GM12878 (cell line): ENCODE measurements at regions not wholly inside any gene's neighbourhood (a gene's known extent, or its start where the extent isn't known, plus 50 kb on each side); places are given as distances from the start of the nearest gene placed in this dataset.

Experiments
- ATAC-seq: fragments of 200-7000 bp; cut with Tn5 transposase; 3 replicates; pipeline ENCODE4 v1.9.1; 2020; ENCODE audit warnings: mild to moderate bottlenecking, moderate library complexity
- BruUV-seq: library from RNA; stranded (reverse); fragments of 400-500 nt; replicated peaks from 2 replicates; lab custom pipeline; 2021; lab: Mats Ljungman, UMichigan
- CTCF ChIA-PET: fragments of 300-600 bp; sonication (Branson Sonifier 250); formaldehyde crosslinking; extraction: SDS; loops from one replicate; lab custom pipeline; 2021; ENCODE audit warnings: inconsistent platforms; lab: Yijun Ruan, JAX
- POLR2A ChIA-PET: fragments of 350-600 bp; formaldehyde crosslinking; extraction: SDS; loops from one replicate; lab custom pipeline; 2021; ENCODE audit warnings: inconsistent platforms; lab: Charles Lee
- RAD21 ChIA-PET: fragments of 300-600 bp; sonication (Branson Sonifier 250); formaldehyde crosslinking; loops from one replicate; lab custom pipeline; 2023; ENCODE audit warnings: antibody characterized with exemption; ENCODE audit not compliant: unreplicated experiment; lab: Charles Lee
- SMC1A ChIA-PET: fragments of 300-600 bp; sonication (Branson Sonifier 250); formaldehyde crosslinking; loops from one replicate; lab custom pipeline; 2023; ENCODE audit not compliant: unreplicated experiment, uncharacterized antibody; lab: Charles Lee
- DNase-seq: peaks from one replicate; pipeline ENCODE4 v3.0.0-alpha.2; 2011; ENCODE audit warnings: low read depth, low spot score
- FAIRE-seq: peaks from 3 replicates; lab custom pipeline; 2011; peaks lifted over from hg19 to GRCh38; lab: Jason Lieb, UNC
- H2AFZ ChIP-seq: 2 replicates; pipeline ENCODE4 v1.6.0; 2011; ENCODE audit warnings: low read depth, low read length, control low read depth; ENCODE audit not compliant: control insufficient read depth
- H3K27ac ChIP-seq: 2 replicates; pipeline ENCODE4 v1.5.1; 2011; ENCODE audit warnings: control low read depth; ENCODE audit not compliant: control insufficient read depth, insufficient read depth
- H3K27me3 ChIP-seq, 2 experiments: replicated peaks in 1 of 2; 2 replicates each; pipeline versions ENCODE4 v1.6.0 to v1.6.1; 2011; ENCODE audit warnings: low read length in 1 of 2; ENCODE audit not compliant: control insufficient read depth in 2 of 2, insufficient read depth in 2 of 2
- H3K36me3 ChIP-seq, 2 experiments: 2 replicates each; pipeline ENCODE4 v1.5.1; 2011; ENCODE audit warnings: low read length in 1 of 2; ENCODE audit not compliant: control insufficient read depth in 2 of 2, insufficient read depth in 2 of 2
- H3K4me1 ChIP-seq: 2 replicates; pipeline ENCODE4 v1.6.1; 2011; ENCODE audit warnings: mild to moderate bottlenecking, low read length, moderate library complexity, mixed read lengths; ENCODE audit not compliant: control insufficient read depth, insufficient read depth
- H3K4me2 ChIP-seq: 2 replicates; pipeline ENCODE4 v1.6.0; 2011; ENCODE audit warnings: control low read depth; ENCODE audit not compliant: control insufficient read depth, insufficient read depth
- H3K4me3 ChIP-seq: fragments of 200-600 bp; sonication (generic); 2 replicates; pipeline ENCODE4 v1.5.1; 2016
- H3K79me2 ChIP-seq: 2 replicates; pipeline ENCODE4 v1.6.0; 2011; ENCODE audit warnings: low read length; ENCODE audit not compliant: control insufficient read depth, insufficient read depth
- H3K9ac ChIP-seq: 2 replicates; pipeline ENCODE4 v1.8.0; 2011; ENCODE audit warnings: low read length, control low read depth, mixed read lengths; ENCODE audit not compliant: control insufficient read depth, insufficient read depth
- H3K9me3 ChIP-seq: replicated peaks from 3 replicates; pipeline ENCODE4 v1.5.1; 2011; ENCODE audit warnings: mild to moderate bottlenecking, low read length; ENCODE audit not compliant: control insufficient read depth, insufficient read depth
- H4K20me1 ChIP-seq: 2 replicates; pipeline ENCODE4 v1.6.0; 2011; ENCODE audit not compliant: control insufficient read depth, insufficient read depth
- BHLHE40 ChIP-seq, 2 experiments: fragments of 450-650 bp in 1 of 2; IDR thresholded peaks; 2 replicates each; pipeline ENCODE4 v1.6.1; 2011 to 2017; ENCODE audit warnings: low read depth in 2 of 2, borderline replicate concordance in 1 of 2, improper control_type of control experiment in 1 of 2, low read length in 1 of 2, mild to moderate bottlenecking in 1 of 2
- CBFB ChIP-seq: IDR thresholded peaks from 2 replicates; pipeline ENCODE4 v1.6.1; 2016; ENCODE audit warnings: antibody characterized with exemption, low read depth
- DPF2 ChIP-seq: fragments of 450-650 bp; IDR thresholded peaks from 2 replicates; pipeline ENCODE4 v1.6.1; 2017; ENCODE audit warnings: mild to moderate bottlenecking
- GABPA ChIP-seq: IDR thresholded peaks from 2 replicates; pipeline ENCODE4 v1.6.1; 2014; ENCODE audit warnings: antibody characterized with exemption, low read depth, mild to moderate bottlenecking, inconsistent platforms
- GATAD2B ChIP-seq: fragments of 450-650 bp; conservative IDR thresholded peaks from 2 replicates; pipeline ENCODE4 v1.6.1; 2017; ENCODE audit warnings: low read depth, mild to moderate bottlenecking, moderate library complexity
- HDAC2 ChIP-seq: fragments of 200-600 bp; sonication (generic); IDR thresholded peaks from 2 replicates; pipeline ENCODE4 v1.6.1; 2017
- NFYA ChIP-seq: IDR thresholded peaks from 2 replicates; pipeline ENCODE4 v1.6.1; 2011; ENCODE audit warnings: low read depth, mild to moderate bottlenecking, low read length, improper control_type of control experiment, borderline replicate concordance
- RCOR1 ChIP-seq: conservative IDR thresholded peaks from 2 replicates; pipeline ENCODE4 v1.6.1; 2012; ENCODE audit warnings: low read depth, low read length, improper control_type of control experiment
- STAT3 ChIP-seq: IDR thresholded peaks from 2 replicates; pipeline ENCODE4 v1.6.1; 2011; ENCODE audit warnings: low read depth, low read length, improper control_type of control experiment
- TAF1 ChIP-seq: IDR thresholded peaks from 2 replicates; pipeline ENCODE4 v1.6.1; 2011; ENCODE audit warnings: mild to moderate bottlenecking, low read depth, low read length, borderline replicate concordance
- TCF7 ChIP-seq: IDR thresholded peaks from 2 replicates; pipeline ENCODE4 v1.6.1; 2014; ENCODE audit warnings: antibody characterized with exemption, borderline replicate concordance
- ZNF687 ChIP-seq: fragments of 450-650 bp; IDR thresholded peaks from 2 replicates; pipeline ENCODE4 v1.6.1; 2017; ENCODE audit warnings: mild to moderate bottlenecking, moderate library complexity
- WGBS: methylation state at CpG from one replicate; pipeline ENCODE4 v1.1.6; 2016; ENCODE audit warnings: low lambda C conversion rate; ENCODE audit not compliant: insufficient replicate concordance, insufficient coverage; ENCODE audit errors: missing lambda C conversion rate; 5-methylcytosine and 5-hydroxymethylcytosine counted together
- in situ Hi-C: fragments of 300-500 bp; cut with MboI; formaldehyde crosslinking; loops from 9 replicates; pipeline ENCODE4 v1.14.3; 2018; ENCODE audit warnings: mixed read lengths
- intact Hi-C: fragments of 100-400 bp; cut with micrococcal nuclease; formaldehyde crosslinking; loops from one replicate; pipeline ENCODE4 v1.14.2; 2022; ENCODE audit not compliant: unreplicated experiment

GRCh38 chr5:143562935-143563334, 159.4 kb upstream of the NR3C1 start:
- Histone ChIP-seq H3K36me3 (no peaks in the 10 kb centered on the region), H3K27me3 (no peaks in the 10 kb centered on the region), H3K9ac (no peak overlapping the region), H3K4me3 (no peak overlapping the region), H3K4me1 (peaks cover 9% of the 10 kb centered on the region; the same call in 1 of the 2 replicates), H3K79me2 (no peaks in the 10 kb centered on the region), H4K20me1 (no peaks in the 10 kb centered on the region), H2AFZ (no peak overlapping the region), H3K27ac (no peak overlapping the region), H3K9me3 (no peaks in the 10 kb centered on the region), H3K4me2 (no peak overlapping the region)
- ChIA-PET POLR2A (interaction anchor here (0.8 kb wide), 1 partner anchor 150 kb away, joined by 3 read pairs; no protein-coding TSS in a partner anchor), CTCF (interaction anchor here (0.6 to 0.9 kb wide), 2 partner anchors 9 to 546 kb away, joined by 3 to 5 read pairs; no protein-coding TSS in a partner anchor), RAD21 (interaction anchor here (0.6 to 2.4 kb wide), 7 partner anchors 8 to 263 kb away, joined by 3 to 11 read pairs (median 5); no protein-coding TSS in a partner anchor), SMC1A (interaction anchor here (0.5 to 7.3 kb wide), 4 partner anchors 12 to 637 kb away, joined by 3 to 55 read pairs (median 3); no protein-coding TSS in a partner anchor)
- DNase-seq: no peak
- FAIRE-seq: no peak
- BruUV-seq: no TSS peak
- in situ Hi-C loops (no loop called here), intact Hi-C loops (no loop called here)
- 97% methylated on average over 4 of the region's 4 CpGs for whole genome bisulfite sequencing
- no peak for ATAC-seq
- TF ChIP-seq GABPA: no peak
- TF ChIP-seq BHLHE40 (IDR thresholded peaks at IDR 0.05; ENCODE audit: borderline replicate concordance in 1 of 2, low read depth in 2 of 2, low read length in 1 of 2): no peak
- TF ChIP-seq GATAD2B: no peak
- no peak for TF ChIP-seq RCOR1
- TF ChIP-seq ZNF687: no peak
- no peak for TF ChIP-seq TAF1
- no peak for TF ChIP-seq DPF2
- no peak for TF ChIP-seq NFYA
- TF ChIP-seq CBFB: no peak
- TF ChIP-seq TCF7: no peak
- no peak for TF ChIP-seq STAT3
- no peak for TF ChIP-seq HDAC2
